HEK293T (cell line): ENCODE measurements at regions not wholly inside any gene's neighbourhood (a gene's known extent, or its start where the extent isn't known, plus 50 kb on each side); places are given as distances from the start of the nearest gene placed in this dataset.

ENCODE experiments used
- NFRKB ChIP-seq: fragments of 450-650 bp; IDR thresholded peaks from 2 replicates; pipeline ENCODE4 v1.6.1; 2016; ENCODE audit warnings: mild to moderate bottlenecking, moderate library complexity
- PKNOX1 ChIP-seq: fragments of 450-650 bp; IDR thresholded peaks from 2 replicates; pipeline ENCODE4 v1.6.1; 2016
- SP1 ChIP-seq: fragments of 450-650 bp; IDR thresholded peaks from 2 replicates; pipeline ENCODE4 v1.6.1; 2017
- TARDBP ChIP-seq: fragments of 450-650 bp; IDR thresholded peaks from 2 replicates; pipeline ENCODE4 v1.6.1; 2016

- no peak for TF ChIP-seq SP1
- TF ChIP-seq PKNOX1 = no peak
- no peak for TF ChIP-seq TARDBP
- TF ChIP-seq NFRKB = no peak
Measured at GRCh38 chr4:148618856-148619255, 176.6 kb upstream of the NR3C2 start.
